Stimulated activated CD4-positive, alpha-beta T cell treated with anti-CD3 and anti-CD28 coated beads, Interleukin-2, amount 100 ng/mL, for 24 hours (primary cell): ENCODE measurements at regions not wholly inside any gene's neighbourhood (a gene's known extent, or its start where the extent isn't known, plus 50 kb on each side); places are given as distances from the start of the nearest gene placed in this dataset.
A peak's percentile ranks its signal among the peaks of the same experiment; 100 is the strongest.
"Not testable (repeated sequence)": the region's sequence is repeated elsewhere in the genome, so short reads cannot be mapped to it uniquely, and the experiment has no call there.

Source experiments
- DNase-seq, 2 donors: peaks; one replicate each; pipeline ENCODE4 v3.0.0-alpha.2; 2020

DNA sequence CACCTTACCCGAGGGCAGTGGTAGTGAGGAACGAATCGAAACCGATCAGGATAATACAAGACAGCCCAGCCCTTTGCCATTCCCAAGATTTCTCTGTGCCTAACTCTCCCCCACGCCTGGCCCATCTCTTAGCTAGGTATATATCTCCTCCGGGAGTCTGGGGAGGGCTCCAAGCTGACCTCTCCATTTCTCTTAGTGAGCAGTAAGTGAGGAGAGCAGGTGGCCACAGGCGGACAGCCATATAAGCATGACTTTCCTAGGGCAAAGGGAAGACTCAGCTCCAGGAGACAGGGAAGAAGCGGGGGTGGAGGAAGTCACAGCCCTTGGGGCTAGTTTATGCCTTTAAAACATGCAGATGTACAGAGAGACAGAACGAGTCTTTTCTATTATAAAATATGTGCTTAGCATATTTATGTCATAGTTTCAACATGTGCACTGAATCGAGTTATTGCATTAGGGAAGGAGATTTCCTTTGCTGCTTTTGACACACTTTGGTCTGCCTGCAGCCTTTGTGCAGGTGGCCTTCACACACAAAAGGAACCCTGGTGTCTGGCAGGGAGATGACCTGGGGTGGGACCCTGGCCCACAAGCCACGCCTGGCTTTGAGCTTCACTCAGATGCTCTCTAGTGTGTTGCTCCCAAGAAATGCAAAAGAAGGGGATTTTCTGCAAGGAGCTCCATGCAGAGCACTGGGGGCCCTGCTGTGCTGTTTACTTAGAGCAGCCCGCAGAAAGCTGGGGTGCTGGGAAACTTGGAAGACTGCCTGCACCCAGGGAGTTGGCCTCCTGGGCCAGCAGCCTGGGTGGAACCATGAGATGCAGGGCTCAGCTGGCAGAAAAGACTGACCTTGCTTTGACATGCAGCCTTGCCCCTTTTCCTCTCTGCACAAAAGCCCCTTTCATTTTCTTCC lies 613.3 kb downstream of the BCOR start:
- DNase-seq, result no peak

DNA sequence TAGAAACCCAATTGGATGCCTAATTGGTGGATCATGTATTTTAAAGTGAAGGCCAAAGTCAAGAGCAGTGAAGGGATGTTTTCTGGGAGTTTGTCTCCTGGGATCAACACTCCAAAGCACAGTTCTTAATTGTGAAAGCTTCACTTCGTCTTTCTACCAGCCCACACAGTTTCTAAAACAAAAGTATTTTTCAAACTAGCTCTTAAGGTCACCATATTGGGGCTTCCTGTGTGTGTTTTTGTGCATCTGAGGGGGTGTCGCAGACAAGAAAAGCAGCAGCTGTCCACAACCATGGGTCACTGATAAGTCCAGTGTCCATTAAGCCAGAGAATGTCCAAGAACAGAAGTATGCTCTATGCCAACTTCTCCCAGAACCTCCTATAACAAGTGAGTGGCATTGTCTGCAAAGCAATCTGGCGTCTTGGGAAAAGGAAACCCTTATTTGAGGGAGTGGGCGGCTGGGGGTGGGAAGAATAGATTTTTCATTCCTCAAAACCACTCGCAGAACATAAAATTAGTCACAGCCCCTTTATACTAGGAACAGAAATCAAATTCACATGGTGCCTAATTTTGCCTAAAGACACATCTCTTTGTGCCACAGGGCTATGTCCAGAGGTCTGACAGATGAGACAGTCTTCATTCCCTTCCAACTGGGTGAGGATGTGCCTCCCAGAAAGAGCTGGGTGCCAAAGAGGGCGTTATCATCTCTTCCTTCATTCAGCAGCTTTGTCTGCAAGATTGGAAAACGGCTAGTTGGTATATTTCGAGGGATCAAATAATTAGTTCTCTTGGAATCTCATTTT lies 610.4 kb downstream of the BCOR start:
- no peak for DNase-seq

DNA sequence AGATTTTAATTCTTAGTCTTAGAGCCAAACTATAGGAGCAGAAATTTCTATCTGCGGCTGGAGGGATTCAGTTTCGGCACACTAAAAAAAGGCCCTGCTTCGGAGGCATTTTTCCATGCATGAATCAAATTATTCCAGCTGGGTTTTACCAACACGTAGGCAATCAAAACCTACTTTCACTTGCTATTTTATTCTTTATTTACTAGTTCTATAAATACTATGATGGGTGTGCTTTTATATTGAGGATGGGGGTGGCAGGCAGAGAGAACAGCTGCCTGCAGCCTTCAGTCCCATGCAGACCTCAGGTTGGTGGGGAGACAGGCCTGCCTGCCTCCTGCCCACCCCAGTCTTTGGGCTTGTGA lies 609.8 kb downstream of the BCOR start:
- DNase-seq, result no peak

DNA sequence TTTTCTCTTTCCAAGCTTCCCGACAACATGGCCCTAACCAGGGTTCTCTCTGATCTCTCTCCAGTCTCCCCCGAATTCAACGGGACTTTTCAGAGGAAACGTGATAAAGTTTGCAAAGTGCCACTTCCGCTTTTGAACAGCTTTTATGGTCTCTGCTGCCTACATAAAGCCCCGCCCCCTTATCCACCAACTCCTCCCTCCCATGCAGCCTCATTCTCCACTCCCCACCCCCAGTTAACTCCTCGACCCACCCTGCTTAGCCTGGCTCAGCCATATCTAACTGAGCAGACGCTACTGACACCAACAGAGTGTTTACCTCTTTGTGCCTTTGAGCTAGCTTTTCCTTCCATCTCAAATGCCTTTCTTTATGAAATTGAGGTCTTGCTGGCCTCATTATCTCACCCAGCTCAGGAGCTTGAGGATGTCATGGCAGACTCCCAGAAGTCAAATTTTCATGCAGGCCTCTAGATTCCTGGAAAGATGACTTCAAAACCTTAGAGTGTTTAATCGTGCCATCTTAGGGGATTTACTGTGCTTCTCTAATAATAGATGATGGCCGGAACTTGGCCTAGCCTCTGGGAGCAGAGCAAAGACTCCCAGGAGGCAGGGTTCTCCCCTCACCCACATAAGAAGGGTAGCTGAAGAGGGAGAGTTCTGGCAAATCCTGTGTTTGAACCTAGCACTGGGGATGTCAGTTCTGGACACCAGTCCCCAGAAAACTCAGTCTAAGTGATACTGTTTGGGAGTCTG lies 606.0 kb downstream of the BCOR start:
- peak; percentile 53 to 54 for DNase-seq

DNA sequence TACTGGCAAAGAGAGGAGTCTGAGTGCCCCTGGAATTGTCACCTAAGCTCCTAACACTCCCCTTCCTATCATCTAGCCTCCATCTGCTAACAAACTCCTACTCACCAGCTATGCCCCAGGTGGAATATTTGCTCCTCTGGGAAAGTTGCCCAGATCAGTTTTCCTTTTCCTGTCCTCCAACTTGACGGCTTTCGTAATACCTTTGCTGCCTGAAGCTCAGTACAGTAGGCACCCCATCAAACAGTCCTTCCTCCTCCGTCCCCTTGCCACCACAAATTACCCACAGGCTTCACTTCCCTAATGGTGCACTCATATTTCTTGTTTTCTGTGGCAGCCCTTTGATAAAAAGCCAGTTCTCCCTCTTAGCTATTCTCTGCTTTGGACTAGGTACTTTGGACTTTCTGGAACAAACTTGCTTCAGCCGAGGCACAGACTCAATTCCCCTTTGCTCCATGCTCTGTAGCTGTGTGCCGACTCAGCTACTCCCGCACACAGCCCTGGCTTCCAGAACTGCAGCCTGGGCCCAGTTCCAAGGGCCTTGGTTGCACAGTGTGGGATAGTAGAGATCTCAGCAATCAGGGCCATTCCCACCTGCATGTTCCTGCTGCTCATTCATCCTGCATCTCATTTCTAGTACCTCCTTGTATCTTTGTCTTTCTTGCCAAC lies 605.1 kb downstream of the BCOR start:
- DNase-seq, result no peak

DNA sequence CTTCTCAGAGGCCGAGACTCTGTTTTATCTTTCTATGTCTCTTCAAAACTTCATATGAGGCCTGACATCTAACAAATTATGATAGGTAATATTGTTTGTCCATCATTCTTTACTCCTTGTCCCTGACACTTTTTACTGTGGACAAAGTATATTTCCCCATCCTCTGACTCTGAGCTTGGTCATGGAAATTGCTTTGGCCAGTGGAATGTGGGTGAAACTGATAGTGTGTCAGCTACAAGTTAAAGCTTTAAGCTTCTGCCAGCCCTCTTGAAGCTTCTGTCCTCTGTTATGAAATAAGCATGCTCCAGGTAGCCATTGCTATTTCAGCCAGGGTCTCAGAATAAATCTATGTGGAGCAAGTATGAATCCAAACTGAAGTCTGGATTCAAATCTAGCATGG lies 604.6 kb downstream of the BCOR start:
- no peak for DNase-seq

DNA sequence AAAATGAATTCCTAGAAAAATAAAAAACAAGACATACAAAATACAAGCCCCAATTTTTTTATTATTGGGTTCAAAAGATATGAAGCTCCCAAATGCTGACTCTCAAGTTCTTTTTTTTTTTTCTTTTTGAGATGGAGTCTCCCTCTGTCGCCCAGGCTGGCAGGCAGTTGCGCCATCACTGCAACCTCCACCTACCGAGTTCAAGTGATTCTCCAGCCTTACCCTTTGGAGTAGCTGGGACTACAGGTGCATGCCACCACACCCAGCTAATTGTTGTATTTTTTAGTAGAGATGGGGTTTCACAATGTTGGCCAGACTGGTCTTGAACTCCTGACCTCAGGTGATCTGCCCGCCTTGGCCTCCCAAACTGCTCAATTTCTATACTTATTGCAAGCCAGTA lies 600.6 kb downstream of the BCOR start:
- DNase-seq, result not testable (repeated sequence)

DNA sequence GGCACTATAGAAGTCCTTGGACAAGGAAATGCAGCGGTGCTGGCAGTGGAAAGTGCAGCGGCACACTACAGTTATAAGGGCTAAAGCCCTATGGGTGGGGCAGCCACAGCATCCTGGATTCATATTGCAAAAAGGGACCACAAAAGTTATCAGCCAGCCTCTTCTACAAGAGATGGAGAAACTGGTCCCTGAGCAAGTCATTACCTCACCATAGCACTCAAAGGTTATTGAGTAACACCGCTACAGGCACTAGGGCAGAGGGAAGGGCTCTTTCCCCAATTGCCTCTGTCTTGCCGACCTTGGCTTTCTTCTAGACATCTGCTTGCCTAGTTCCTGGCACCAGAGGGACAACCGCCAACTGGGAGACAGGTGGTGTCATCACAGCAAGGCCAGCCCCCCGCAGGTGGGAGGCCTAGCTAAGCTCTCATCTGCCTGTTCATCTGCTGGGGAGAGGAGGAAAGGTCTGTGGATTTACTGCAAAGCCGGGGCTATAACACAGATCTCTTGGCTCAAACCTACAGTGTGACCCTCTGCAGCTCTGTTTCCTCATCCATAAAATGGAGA lies 600.0 kb downstream of the BCOR start:
- DNase-seq, result no peak

DNA sequence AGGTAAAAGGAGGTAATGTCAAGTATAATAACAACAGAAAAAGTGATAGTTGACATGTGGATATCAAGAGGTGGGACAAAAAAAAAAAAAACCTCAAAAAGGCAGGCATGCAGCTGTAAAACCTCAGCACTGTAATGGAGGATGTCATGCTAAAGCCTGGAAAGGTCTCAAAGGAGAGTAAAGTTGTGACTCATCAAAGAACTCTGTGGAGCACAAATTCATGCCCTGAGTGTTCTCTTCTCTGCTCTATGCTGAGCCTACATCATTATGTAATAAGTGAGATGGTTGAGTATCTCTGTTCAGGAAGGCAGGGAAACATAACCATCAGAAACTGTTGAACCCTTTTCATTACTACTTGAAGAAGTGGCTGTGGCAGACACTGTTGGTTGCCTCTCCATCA lies 597.8 kb downstream of the BCOR start:
- no peak for DNase-seq

DNA sequence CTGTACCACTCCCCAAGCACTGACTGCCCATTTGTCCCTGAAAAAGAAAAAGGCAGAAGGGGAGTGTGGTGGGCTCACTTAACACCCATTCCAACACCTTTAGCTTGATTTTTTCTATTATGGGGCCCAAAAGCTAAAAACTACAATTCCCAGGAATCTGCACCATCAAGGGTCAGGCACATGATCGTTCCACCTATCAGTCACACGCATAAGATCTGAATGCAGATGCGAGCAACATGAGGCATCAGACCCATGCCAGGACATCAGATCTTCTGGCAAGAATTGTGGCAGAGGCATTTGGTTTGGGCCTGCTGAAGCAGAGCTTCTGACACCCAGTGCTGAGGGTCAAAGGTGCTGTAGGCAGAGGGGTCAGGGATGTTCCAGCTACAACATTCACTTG lies 595.9 kb downstream of the BCOR start:
- DNase-seq, result no peak

DNA sequence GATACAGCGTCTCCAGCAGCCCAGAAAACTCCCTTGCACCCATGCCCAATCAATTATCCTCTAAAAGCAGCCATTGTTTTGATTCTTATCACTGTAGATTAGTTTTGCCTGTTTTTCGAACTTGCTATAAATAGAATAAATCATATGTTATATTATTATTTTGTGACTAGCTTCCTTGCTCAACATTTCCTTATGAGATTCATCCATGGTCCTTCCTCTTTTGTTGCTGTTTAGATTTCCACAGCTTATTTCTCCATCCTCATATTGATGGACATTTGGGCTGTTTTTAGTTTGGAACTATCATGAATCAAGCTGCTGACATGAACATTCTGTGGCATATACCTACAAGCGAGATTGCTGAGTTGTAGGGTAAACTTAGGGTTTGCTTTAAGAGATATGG lies 595.3 kb downstream of the BCOR start:
- no peak for DNase-seq

DNA sequence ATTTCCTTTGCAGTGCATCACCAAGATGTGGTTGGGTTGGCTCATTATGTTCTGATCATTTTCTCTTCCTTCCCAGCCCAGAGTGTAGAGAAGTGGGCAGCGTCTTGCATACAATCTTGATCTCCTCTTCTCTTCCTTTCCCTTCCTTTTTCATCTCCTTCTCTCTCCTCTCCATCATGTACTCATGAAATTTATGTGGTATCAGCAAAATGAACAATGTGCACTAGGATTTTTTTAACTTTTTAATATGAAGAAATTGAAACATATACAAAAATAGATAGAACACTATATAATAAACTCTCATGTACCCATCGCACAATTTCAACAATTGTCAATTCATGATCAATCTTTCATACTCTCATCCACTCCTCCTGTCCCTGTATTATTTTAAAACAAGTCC lies 593.5 kb downstream of the BCOR start:
- DNase-seq, result no peak

DNA sequence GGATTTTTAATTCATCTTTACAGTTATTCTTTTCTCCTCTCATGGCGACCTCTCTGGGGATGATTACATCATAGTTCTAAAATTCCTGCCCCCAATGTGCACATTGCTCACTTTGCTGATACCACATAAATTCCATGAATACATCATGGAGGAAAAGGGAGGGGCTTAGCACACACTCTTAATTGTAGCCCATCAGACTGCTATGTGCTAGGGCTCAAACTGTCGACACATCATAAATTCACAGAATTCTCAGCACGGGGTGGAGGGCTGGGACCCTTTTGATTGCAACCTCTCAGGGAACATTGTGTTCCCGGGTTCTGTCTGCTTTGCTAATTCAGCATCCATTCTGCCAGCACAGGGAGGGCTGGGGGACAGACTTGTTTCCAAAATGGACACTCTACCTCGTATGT lies 592.9 kb downstream of the BCOR start:
- DNase-seq, result no peak

DNA sequence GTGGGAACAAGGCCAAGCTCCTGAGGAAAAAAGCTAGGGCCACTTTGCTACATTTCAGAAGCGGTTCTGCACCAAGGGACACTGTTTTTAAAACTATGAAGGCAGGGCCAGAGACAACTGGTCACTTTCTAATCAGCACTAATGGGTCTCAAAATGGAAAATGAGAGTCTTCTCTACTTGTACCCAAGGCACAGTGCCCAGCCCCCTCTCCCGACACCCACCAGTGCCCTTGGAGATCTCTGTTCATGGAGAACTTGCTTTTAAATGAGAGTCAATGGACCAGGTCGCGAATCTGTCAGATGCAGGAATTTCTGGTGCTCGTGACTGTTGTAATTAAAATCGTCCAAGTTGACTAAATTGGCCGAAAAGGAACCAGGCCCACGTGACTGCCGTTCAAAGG lies 591.6 kb downstream of the BCOR start:
- no peak for DNase-seq

DNA sequence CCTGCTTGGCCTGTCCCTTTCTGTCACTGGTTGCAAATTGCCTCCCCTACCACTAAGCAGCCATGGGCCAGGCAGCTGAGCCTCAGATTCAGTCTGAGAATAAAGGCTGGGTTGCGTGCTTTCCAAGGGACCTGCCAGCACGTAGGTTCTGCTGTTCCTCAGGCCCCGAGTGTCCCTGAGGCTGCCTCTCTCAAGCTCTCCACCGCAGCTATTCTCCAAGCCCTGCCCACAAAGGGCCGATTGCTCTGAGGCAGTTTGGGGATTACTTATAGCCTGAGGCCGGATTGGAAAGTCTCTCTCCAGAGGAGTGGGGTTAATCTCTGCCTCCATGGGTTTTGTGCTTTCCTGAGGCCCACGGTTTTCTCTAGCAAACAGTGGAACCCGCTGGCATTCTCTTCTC lies 590.7 kb downstream of the BCOR start:
- no peak for DNase-seq

DNA sequence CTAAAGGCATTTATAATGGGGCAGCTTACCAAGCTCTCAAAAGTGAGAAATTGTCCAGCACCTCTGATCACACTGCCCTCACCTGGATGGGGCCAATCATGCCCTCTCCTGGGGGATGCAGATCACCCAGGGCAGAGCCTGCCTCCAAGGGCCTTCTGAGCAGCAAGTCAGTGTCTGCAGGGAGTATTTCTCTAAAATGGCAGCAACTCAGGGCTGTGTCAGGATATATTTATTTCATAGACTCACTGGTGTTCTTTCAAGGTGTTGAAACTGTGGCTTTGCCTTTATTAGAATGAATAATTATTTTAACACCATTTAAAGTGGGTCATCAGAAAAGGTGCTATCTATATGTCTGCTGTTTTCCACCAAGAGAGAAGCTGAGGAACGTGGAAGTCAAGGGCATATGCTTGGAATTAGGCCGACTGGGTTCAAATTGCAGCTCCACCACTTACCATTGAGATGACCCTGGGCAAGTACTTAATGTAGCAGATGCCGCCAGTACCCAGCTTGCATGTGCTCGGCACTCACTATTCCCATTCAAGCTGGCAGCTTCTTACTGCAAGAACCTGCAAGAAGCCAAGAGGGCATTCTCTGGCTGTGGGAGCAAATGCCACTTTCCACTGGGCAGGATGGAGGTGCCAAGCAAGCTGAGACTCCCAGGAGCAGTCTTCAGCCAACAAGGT lies 590.0 kb downstream of the BCOR start:
- no peak for DNase-seq

DNA sequence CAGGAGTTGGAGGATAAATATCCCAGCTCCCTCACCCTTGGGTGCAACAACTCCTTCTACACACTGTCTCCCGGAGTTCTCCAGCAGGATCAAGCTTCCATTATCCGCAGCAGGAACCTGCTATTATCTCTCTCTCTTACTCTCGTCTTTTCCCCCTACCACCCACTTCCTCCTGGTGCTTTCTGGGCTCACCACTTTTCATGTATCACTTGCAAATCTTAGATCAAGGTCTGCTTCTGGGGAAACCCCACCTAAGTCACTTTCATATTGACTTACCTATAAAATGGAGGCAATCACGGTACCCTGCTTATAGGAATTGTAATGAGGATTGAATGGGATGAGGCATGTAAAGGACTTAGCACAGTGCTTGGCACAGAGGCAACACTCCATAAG lies 589.5 kb downstream of the BCOR start:
- no peak for DNase-seq

DNA sequence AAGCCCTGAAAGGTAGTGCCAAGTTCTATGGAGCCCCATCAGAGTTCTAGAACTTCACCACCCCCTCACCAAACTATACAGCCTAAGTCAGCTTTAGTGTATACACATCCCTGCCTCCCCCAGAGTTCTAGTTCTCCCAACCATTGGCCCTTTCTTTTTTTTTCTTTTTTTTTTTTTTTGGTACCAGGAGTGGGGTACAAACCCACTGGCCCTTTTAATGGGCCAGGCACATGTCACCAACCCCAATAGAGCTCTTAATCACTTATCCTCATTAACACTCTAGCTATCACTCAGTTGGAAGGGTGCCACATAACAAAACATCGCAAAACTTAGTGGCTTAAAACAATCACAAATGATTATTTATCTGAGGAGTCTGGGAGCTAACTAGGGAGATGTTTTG lies 588.6 kb downstream of the BCOR start:
- no peak for DNase-seq

DNA sequence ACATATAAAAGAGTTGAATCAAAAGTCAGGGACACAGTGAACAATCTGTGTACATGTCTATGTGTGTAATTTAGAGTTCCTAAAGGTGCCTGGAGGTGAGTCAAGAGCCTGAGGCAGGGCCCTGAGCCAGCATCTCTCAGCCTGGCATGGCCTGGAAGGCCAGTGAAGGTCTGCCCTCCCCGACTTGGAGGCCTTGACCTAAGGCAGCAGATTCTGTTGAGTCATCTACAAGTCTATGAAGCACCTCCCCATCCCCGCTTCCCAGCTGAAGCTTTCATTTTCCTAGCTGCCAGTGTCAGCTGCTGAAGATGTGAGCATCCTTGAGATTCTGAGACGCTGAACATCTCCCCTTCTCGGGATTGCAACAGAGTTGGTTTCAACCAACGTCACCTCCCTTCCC lies 583.9 kb downstream of the BCOR start:
- no peak for DNase-seq

DNA sequence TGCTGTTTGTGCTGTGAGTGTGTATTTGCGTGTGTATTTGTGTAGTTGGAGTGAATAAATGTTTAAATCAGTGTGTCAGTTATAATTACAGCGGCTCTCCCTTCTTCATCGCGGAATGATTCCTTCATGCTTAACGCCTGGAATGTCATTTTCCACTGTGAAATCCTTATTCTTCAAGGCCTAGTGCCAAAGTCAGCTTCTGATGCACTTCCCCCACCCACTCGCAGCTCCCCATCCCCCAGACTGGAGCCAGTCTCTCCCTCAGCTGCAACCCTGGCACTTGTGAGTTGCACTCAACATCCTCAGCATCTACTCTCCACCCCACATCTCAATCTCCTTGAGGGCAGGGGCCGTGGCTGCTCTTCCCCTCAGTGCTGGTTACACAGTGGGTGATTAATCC lies 583.0 kb downstream of the BCOR start:
- no peak for DNase-seq

DNA sequence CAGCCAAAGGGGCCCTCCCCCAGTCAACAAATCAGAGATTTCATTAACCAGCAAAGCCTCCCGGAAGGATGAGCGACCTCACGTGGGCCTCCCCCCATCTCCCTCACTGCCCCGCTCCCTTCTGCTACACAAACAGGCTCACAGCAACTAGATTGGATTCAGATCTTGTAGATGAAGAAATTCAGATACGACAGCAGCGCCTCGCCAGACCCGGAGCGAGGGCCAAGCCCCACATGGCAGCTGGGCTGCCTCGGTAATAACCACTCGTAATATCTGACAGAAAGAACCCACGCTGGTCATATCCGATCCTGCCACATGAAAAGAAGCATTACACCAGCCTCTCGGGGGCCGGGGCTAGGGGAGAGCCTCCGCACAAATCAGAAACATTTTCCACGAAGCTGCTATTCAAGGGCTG lies 581.3 kb downstream of the BCOR start:
- no peak for DNase-seq

DNA sequence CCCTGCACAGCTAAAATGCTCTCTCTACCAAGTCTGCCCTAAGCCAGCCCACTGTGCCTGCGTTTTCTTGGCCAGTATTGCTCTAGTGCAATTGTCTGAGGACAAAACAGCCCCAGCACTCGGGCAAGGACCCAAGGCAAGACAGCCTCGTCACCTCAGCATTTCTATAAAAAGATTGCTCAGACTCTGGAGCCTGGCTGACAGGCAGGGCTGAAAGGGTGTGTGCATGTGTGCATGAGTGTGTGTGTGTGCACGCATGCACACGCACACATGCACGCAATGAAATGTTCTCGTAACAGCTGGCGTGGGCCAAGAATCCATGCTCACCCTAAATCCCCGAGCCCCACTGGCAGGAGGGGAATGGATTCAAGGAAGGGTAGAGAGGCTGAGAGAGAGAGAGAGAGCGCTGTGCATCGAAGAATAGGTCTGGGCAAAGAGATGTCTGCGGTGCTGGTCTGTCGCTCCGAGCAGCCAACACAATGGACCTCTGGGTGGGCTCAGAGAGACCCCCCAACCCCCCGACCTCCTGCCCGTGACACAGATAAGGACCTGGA lies 579.2 kb downstream of the BCOR start:
- DNase-seq, result no peak
